RWPE2 (cell line): ENCODE measurements at regions not wholly inside any gene's neighbourhood (a gene's known extent, or its start where the extent isn't known, plus 50 kb on each side); places are given as distances from the start of the nearest gene placed in this dataset.

Experiments used
- ATAC-seq: fragments of 200-7000 bp; cut with Tn5 transposase; 3 replicates; pipeline ENCODE4 v1.9.1; 2021; ENCODE audit warnings: low read depth
- DNase-seq: peaks from one replicate; pipeline ENCODE4 v3.0.0-alpha.2; 2020; ENCODE audit warnings: low spot score
- H3K27ac ChIP-seq: fragments of 450-650 bp; 2 replicates; pipeline ENCODE4 v1.5.1; 2017; ENCODE audit warnings: mild to moderate bottlenecking; ENCODE audit not compliant: poor library complexity, severe bottlenecking
- H3K27me3 ChIP-seq: fragments of 250-450 bp; sonication (Bioruptor Pico); 2 replicates; pipeline ENCODE4 v1.5.1; 2021; ENCODE audit warnings: mild to moderate bottlenecking, moderate library complexity; ENCODE audit not compliant: insufficient read depth, poor library complexity, severe bottlenecking
- H3K36me3 ChIP-seq: fragments of 250-450 bp; sonication (Bioruptor Pico); 2 replicates; pipeline ENCODE4 v1.5.1; 2020; ENCODE audit warnings: low read depth, mild to moderate bottlenecking, moderate library complexity
- H3K4me1 ChIP-seq: fragments of 250-450 bp; sonication (Bioruptor Pico); 2 replicates; pipeline ENCODE4 v1.5.1; 2021; ENCODE audit warnings: mild to moderate bottlenecking, moderate library complexity; ENCODE audit not compliant: insufficient read depth, poor library complexity, severe bottlenecking
- H3K4me3 ChIP-seq: fragments of 250-450 bp; sonication (Bioruptor Pico); 2 replicates; pipeline ENCODE4 v1.5.1; 2021; ENCODE audit warnings: mild to moderate bottlenecking, moderate library complexity; ENCODE audit not compliant: severe bottlenecking
- H3K9me3 ChIP-seq: fragments of 250-450 bp; sonication (Bioruptor Pico); 2 replicates; pipeline ENCODE4 v1.5.1; 2021; ENCODE audit warnings: mild to moderate bottlenecking, moderate library complexity; ENCODE audit not compliant: severe bottlenecking
- CTCF ChIP-seq: fragments of 450-650 bp; IDR thresholded peaks from one replicate; pipeline ENCODE4 v1.5.1; 2017; ENCODE audit warnings: mild to moderate bottlenecking, moderate library complexity; ENCODE audit not compliant: poor library complexity, severe bottlenecking

DNA sequence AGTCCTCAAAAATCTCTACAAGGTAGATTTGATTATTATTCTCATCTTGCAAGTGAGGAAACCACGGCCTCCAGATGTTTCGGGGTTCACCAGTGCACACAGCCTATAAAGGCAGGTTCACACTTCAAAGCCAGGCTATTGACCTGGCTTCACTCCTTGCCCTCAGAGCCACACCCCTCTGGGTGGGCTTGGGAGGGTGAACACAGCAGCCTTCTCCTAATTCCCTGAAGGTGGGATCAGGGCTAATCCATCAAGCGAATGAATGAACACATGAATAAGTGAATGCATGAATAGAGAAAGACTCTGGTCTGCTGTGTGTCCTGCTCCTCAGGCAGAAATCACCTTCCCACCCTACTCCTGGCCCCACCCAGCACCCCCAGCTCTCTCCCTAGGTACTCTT, 139.0 kb downstream of the CYLD start:
- no peak for TF ChIP-seq CTCF
- Histone ChIP-seq H3K27ac (no peak overlapping the region), H3K4me1 (no peaks in the 10 kb centered on the region), H3K27me3 (no peaks in the 10 kb centered on the region), H3K36me3 (no peaks in the 10 kb centered on the region), H3K4me3 (no peak overlapping the region), H3K9me3 (no peaks in the 10 kb centered on the region)
- ATAC-seq = no peak
- DNase-seq = no peak

DNA sequence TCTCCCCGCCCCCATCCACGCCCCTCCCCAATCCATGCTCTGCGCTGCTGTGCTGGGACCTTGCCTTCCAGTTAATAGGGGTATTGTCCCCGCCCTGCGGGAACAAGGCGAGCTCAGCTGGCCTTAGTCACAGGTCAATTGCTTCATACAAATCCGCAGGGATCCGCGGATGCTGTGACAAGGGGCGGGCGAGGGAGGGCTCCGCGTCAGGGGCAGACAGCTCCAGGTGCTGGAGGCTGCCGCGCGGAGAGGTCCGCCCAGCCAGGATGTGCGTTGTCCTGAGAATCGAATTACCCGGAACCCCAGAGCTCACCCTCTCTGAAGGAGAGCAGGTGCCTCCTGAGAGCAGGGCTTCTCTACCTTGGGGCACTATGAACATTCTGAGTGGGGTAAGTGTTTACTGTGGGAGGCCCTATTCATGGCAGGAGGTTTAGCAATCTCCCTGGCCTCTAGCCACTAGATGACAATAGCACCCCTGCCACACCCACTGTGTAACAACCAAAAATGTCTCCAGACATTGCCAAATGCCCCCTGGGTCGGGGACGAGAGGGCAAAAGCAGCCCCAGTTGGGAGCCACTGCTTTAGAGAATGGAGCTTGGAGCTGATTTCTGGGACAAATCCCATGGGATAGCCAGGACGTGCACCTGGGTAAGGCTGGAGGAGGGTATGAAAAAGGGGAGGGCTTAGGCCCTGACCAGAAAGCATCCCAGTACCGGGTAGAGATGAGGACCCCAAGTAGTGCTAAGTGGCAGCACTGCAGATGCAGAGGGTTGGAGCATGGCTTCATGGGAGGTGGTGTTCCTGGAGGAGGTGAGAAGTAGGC, 138.2 kb downstream of the CYLD start:
- no peak for DNase-seq
- Histone ChIP-seq H3K27ac (no peak overlapping the region), H3K9me3 (no peaks in the 10 kb centered on the region), H3K4me3 (no peak overlapping the region), H3K27me3 (no peaks in the 10 kb centered on the region), H3K4me1 (no peaks in the 10 kb centered on the region), H3K36me3 (no peaks in the 10 kb centered on the region)
- ATAC-seq = peak; percentile 78
- TF ChIP-seq CTCF = no peak

DNA sequence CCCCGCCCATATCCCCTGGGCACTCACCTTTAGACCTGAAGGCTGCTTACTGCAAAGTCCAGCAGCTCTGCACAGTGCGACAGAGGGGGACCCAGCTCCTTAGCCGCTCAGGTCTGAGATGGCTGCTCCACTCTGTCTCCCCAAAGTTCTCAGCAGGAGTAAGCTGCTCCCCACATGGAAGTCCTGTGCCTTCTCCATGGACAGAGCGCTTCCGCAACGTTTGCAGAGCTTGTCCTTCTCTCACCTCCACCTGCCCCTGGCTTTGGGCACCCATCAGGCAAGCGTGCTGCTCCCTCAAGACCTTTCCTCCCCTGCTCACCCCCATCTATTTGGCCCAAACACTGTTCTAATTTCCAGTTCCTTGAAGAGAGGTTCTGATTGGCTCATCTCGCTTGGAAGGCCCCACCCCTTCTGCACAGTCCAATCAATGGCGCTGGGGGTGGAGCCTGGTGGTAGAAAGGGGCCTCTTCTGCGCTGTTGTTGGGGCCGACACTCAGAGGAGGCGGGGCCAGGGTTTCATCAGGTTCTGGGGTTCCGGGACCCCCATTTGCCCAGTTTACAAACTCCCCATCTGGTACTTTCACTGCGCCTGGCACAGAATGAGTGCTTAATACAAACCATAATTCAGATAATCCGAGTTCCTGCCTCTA, 137.2 kb downstream of the CYLD start:
- no peak for ATAC-seq
- Histone ChIP-seq H3K27ac (no peak overlapping the region), H3K27me3 (peaks cover 4% of the 10 kb centered on the region), H3K4me3 (no peak overlapping the region), H3K9me3 (no peaks in the 10 kb centered on the region), H3K4me1 (no peaks in the 10 kb centered on the region), H3K36me3 (no peaks in the 10 kb centered on the region)
- TF ChIP-seq CTCF = no peak
- DNase-seq = no peak

- DNase-seq = no peak
- no peak overlapping the region for H3K4me3 ChIP-seq
These were observed 136.7 kb downstream of the CYLD start for GRCh38 chr16:50878536-50878935.

More at GRCh38 chr16:50878536-50878935, 136.7 kb downstream of the CYLD start:
- no peak for TF ChIP-seq CTCF
- Histone ChIP-seq H3K27ac (no peak overlapping the region), H3K4me1 (no peaks in the 10 kb centered on the region), H3K9me3 (no peaks in the 10 kb centered on the region), H3K27me3 (peaks cover 4% of the 10 kb centered on the region), H3K36me3 (no peaks in the 10 kb centered on the region)
- no peak for ATAC-seq
